ENCODE measurements at regions not wholly inside any gene's neighbourhood (a gene's known extent, or its start where the extent isn't known, plus 50 kb on each side); places are given as distances from the start of the nearest gene placed in this dataset.
"Not testable (repeated sequence)": the region's sequence is repeated elsewhere in the genome, so short reads cannot be mapped to it uniquely, and the experiment has no call there.

DNA sequence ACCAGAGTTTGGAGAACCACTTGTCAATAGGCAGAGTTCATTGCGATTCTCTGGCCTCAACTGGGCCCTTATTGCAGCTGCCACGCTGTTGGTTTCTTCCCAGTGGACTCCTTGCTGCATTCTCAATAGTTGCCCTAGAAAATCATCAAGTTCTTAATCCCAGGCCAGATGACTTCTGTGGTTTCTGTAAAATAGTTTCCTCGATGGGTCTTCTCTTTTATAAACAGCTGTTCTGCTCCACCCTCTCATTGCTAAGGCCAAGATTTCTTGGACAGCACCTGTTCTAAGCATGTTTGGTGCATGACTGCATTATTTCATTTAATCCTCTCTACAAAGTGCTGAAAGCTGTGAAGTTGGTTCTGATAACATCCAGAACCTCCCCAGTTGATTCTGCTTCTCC lies 131.0 kb downstream of the BCL2L11 start:
- DNase-seq (ENCODE audit: low read depth), result no peak

- no peak for DNase-seq (ENCODE audit: low read depth)
Observed at GRCh38 chr2:111252436-111252835, 131.7 kb downstream of the BCL2L11 start.

DNA sequence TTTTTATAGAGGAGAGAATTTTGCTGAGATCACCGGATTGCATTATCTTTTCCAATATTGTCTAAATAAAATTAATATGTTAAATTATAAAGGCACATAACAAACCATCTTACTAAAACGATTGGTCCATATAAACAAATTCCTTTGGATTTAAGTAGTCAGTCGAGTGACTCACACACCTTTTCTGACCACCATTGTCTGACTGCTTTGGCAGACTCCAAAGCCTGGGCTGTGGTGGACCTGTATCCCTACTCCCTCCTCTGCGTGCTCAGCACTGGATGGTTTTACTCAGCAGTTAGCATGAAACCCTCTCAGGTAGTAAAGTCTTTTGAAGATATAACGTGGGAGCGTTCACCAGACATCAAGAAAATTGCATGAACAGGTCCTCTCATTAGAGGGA lies 134.2 kb downstream of the BCL2L11 start:
- not testable (repeated sequence) for DNase-seq (ENCODE audit: low read depth)

- DNase-seq (ENCODE audit: low read depth), result not testable (repeated sequence)
Observed at GRCh38 chr2:111256628-111257027, 135.9 kb downstream of the BCL2L11 start.

DNA sequence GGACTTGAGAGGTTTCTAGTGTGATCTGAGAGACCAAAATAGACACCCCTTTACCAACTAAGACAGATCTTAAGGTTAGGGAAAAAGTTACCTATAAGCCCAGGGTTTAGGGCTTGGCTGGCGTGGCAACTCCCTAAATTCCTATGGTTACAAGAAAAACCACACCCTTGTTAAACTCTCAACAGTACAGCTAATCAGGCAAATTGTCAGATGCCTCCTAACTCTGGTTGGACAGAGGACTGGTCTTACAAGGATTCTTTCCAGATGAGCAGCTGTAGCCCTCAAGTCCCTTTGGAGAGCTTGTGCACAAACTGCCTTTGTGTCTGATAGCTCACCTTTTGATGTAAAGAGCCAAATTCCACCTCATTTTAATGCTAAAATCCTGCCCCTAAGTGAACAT lies 136.9 kb downstream of the BCL2L11 start:
- DNase-seq (ENCODE audit: low read depth), result not testable (repeated sequence)

DNA sequence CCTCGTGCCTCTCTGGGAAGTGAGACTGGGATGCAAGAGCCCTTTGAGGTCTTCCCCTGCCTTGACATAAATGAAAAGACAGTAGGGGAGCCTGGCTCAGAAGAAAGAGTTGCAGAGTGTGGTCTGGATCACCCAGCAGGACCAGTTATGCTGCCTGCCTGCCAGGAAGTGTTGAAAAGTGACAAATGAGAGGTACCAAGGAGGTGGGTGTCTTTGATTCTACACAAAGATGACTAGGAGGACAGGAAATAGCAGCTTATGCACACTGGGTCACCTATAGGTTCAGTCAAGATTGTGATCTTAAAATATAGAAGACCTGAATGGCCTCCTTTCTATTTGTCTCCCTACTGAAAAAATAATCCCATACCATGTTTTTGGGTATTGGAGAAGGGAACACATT lies 137.6 kb downstream of the BCL2L11 start:
- DNase-seq (ENCODE audit: low read depth), result not testable (repeated sequence)

DNA sequence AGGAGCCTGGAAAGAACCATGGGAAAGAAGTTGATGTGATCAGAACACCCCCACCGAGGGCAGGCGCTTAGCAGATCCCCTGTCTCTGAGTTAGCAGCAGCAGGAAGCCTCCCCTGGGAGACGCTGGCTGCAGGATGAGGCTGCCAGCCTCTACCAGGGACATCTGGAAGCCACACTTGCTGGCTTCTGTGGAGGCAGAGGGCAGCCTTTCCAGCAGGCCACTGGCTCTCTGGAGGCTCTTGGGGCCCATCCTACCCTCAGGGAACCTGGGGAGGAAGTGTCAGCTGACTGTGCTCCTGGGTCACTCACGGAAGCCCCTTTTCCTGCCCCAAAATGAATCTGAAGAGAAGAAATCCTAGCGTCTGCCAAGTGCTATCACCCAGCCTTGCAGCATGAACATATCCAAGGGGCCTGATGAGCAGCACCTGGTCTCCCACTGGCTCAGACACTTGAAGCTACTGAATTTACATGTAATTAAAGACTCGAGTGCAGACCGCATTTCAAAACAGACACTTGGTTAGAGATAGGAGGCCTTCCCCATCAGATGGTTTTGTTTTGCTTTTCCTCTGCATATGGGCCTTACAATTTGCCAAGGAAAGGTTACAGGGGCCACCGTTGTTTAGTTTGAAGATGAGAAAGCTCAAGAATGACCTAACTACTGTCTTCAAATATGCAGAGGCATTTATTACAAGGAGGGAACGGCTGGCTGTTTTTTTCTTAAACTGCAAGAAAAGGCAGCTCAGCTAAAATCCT lies 142.1 kb downstream of the BCL2L11 start:
- DNase-seq (ENCODE audit: low read depth), result not testable (repeated sequence)

GRCh38 chr2:111263380-111264017 lies 142.8 kb downstream of the BCL2L11 start:
- not testable (repeated sequence) for DNase-seq (ENCODE audit: low read depth)

DNA sequence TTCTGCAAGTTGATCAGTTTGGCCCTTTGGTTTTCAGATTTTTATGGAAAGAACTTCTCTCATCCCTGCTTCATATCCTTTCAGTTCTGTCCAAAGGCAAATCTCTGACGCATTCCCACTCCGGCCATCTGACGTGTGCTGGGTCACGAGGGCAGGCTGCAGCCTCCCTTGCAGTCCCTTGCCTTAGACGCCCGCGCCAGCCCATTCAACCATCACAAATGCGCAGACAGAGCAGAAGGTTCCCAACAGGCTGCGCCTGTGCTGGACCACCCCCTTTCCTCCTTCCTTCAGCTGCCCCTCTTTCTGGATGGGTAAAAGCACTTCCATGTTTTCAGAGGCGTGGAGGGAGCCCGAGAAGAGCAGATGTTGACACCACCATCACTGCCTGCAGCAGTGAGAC lies 144.2 kb downstream of the BCL2L11 start:
- DNase-seq (ENCODE audit: low read depth), result not testable (repeated sequence)

DNA sequence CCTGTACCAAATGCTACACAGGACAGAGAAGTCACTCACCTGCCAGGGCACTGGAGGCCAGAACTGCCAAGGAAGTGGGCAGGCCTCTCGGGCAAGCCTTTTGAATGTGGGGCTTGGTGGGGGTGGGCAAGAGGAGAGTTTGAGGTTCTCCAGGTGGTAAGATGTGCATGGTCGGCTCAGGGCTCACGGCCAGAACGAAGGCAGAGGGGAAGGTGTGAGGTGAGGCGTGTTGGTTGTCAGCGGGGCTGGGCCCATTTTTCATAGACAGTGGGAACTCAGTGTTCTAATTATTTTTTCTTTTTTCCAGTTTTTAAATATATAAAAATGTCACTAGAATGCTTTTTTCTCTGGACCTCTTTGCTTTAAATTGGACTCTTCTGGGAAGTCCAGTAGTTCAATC lies 145.8 kb downstream of the BCL2L11 start:
- DNase-seq (ENCODE audit: low read depth), result not testable (repeated sequence)

DNA sequence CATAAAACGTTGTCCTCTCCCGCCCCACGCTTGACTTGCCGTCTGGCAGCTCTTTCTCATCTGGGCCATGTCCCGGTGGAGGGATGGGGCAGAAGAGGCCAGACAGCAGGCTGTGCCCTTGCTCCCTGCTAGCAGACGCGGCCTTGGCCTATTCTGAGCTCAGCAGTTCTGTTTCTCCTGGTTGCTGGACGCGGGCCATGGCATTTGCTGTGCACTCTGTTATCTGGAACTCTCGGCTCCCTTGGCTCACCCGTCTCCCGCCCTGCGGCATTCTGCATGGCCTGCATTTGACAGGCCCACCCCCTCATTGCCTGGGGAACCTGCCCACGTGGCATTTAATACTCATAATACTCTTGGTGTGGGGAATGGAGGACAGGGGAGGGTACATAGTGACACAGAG lies 146.3 kb downstream of the BCL2L11 start:
- DNase-seq (ENCODE audit: low read depth), result not testable (repeated sequence)

- DNase-seq (ENCODE audit: low read depth), result not testable (repeated sequence)
Observed at GRCh38 chr2:111269761-111270323, 149.1 kb downstream of the BCL2L11 start.

GRCh38 chr2:111270569-111270968 lies 149.9 kb downstream of the BCL2L11 start:
- DNase-seq (ENCODE audit: low read depth), result not testable (repeated sequence)

GRCh38 chr2:111271647-111272304 lies 151.1 kb downstream of the BCL2L11 start:
- not testable (repeated sequence) for DNase-seq (ENCODE audit: low read depth)

DNA sequence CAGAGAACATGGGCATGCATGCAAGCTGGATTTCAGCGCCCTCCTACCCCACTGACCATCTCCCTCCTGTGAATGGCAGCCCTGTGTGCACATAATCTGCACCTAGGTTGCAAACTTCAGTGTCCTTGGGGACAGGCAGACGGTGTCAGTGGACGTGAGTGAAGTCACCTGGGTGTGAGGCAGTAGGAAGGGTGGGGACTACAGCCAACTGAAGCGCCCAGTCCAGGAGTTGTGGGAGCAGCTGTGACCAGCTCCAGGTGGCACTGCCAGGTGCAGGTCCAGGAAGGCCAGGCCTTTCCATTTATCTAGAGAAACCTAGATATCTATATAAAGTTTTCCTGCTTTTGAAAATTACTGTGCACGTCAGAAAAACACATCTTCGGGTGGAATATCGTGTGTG lies 152.3 kb downstream of the BCL2L11 start:
- DNase-seq (ENCODE audit: low read depth), result not testable (repeated sequence)

GRCh38 chr2:111275047-111275853 lies 154.5 kb downstream of the BCL2L11 start:
- DNase-seq (ENCODE audit: low read depth), result not testable (repeated sequence)

GRCh38 chr2:111275854-111276171 lies 155.1 kb downstream of the BCL2L11 start:
- not testable (repeated sequence) for DNase-seq (ENCODE audit: low read depth)

DNA sequence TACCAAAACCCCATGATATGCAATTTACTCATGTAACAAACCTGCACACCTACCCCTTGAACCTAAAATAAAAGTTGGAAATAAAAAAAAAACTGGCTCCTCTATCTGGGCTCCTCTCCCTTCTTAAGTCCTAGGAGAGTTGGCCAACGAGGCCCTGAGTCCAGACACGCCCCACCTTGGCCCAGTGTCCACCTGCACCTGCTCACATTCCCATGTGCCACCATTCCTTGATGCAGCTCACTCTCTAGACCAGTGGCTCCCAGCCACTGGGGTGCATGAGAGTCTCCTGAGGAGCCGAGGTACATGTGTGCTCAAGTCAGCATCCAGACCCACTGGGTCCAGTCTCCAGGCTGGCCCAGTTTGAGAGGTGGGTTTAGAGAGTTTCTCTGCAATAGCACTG lies 157.4 kb downstream of the BCL2L11 start:
- not testable (repeated sequence) for DNase-seq (ENCODE audit: low read depth)

GRCh38 chr2:111280709-111281286 lies 160.1 kb downstream of the BCL2L11 start:
- DNase-seq (ENCODE audit: low read depth), result not testable (repeated sequence)

DNA sequence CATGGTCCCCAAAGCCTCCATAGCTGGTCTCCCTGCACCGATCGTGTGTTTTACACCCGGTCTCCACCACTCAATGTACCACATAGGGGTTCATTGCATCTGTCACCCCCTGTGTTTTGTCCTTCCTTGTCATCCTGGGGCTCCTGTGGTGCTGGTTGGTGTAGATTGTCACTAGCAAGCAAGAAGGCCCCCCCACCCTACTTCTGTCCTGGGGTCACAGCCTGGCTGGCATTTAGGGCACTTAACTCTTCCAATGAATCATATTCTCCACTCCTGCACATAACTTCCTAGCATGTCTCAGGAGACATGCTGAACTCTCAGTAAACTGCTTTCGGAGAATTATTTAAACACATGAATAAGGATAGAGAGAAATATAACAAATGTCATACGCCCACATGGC lies 161.4 kb downstream of the BCL2L11 start:
- DNase-seq (ENCODE audit: low read depth), result not testable (repeated sequence)

Data from T follicular helper cell (primary cell).